Muscle of arm (tissue), 1 donor: ENCODE measurements at regions not wholly inside any gene's neighbourhood (a gene's known extent, or its start where the extent isn't known, plus 50 kb on each side); places are given as distances from the start of the nearest gene placed in this dataset.
"Not testable (repeated sequence)": the region's sequence is repeated elsewhere in the genome, so short reads cannot be mapped to it uniquely, and the experiment has no call there.

Experiments used
- DNase-seq: peaks from one replicate; pipeline ENCODE4 v3.0.0-alpha.2; 2013

- DNase-seq = no peak
These were observed 130.7 kb upstream of the NR3C1 start for GRCh38 chr5:143533978-143534760.

- no peak for DNase-seq
These were observed 130.0 kb upstream of the NR3C1 start for GRCh38 chr5:143533475-143533874.

GRCh38 chr5:143527808-143528207 lies 124.3 kb upstream of the NR3C1 start:
- no peak for DNase-seq

GRCh38 chr5:143525176-143525575 lies 121.7 kb upstream of the NR3C1 start:
- DNase-seq = no peak

- DNase-seq = no peak
These were observed 121.0 kb upstream of the NR3C1 start for GRCh38 chr5:143524338-143524945.

GRCh38 chr5:143521846-143522400 lies 118.4 kb upstream of the NR3C1 start:
- DNase-seq = no peak

GRCh38 chr5:143521141-143521540 lies 117.7 kb upstream of the NR3C1 start:
- peak; percentile 60 for DNase-seq

GRCh38 chr5:143519215-143519614 lies 115.7 kb upstream of the NR3C1 start:
- DNase-seq = not testable (repeated sequence)

- DNase-seq = not testable (repeated sequence)
These were observed 114.3 kb upstream of the NR3C1 start for GRCh38 chr5:143517824-143518223.

GRCh38 chr5:143516249-143516648 lies 112.8 kb upstream of the NR3C1 start:
- DNase-seq = no peak

GRCh38 chr5:143515829-143516228 lies 112.3 kb upstream of the NR3C1 start:
- DNase-seq = peak; percentile 60

GRCh38 chr5:143514616-143515335 lies 111.3 kb upstream of the NR3C1 start:
- DNase-seq = no peak

GRCh38 chr5:143513720-143514119 lies 110.2 kb upstream of the NR3C1 start:
- DNase-seq = no peak

- no peak for DNase-seq
These were observed 108.2 kb upstream of the NR3C1 start for GRCh38 chr5:143511736-143512135.

- DNase-seq = no peak
These were observed 106.3 kb upstream of the NR3C1 start for GRCh38 chr5:143509758-143510221.

- no peak for DNase-seq
These were observed 103.5 kb upstream of the NR3C1 start for GRCh38 chr5:143506836-143507552.

GRCh38 chr5:143505934-143506333 lies 102.4 kb upstream of the NR3C1 start:
- no peak for DNase-seq

GRCh38 chr5:143505354-143505753 lies 101.9 kb upstream of the NR3C1 start:
- no peak for DNase-seq

- DNase-seq = peak; percentile 65
These were observed 98.0 kb upstream of the NR3C1 start for GRCh38 chr5:143501310-143502044.

GRCh38 chr5:143499480-143500114 lies 96.1 kb upstream of the NR3C1 start:
- DNase-seq = no peak

GRCh38 chr5:143498821-143499220 lies 95.3 kb upstream of the NR3C1 start:
- no peak for DNase-seq
